Astrocyte (in vitro differentiated cells and primary cell): ENCODE measurements at regions not wholly inside any gene's neighbourhood (a gene's known extent, or its start where the extent isn't known, plus 50 kb on each side); places are given as distances from the start of the nearest gene placed in this dataset.

ENCODE experiments used
- DNase-seq: peaks from one replicate; pipeline ENCODE4 v3.0.0-alpha.2; 2010; ENCODE audit warnings: low read depth
- FAIRE-seq: peaks from 2 replicates; lab custom pipeline; 2011; peaks lifted over from hg19 to GRCh38; lab: Jason Lieb, UNC
- H2AFZ ChIP-seq: 2 replicates; pipeline ENCODE4 v1.6.0; 2012; ENCODE audit warnings: low read depth, low read length, inconsistent platforms
- H3K27ac ChIP-seq: 2 replicates; pipeline ENCODE4 v1.5.1; 2011; ENCODE audit warnings: low read depth, low read length, inconsistent platforms
- H3K27me3 ChIP-seq: 2 replicates; pipeline ENCODE4 v1.6.0; 2011; ENCODE audit warnings: low read length, inconsistent platforms; ENCODE audit not compliant: insufficient read depth
- H3K36me3 ChIP-seq: 2 replicates; pipeline ENCODE4 v1.5.1; 2011; ENCODE audit warnings: low read length, inconsistent platforms; ENCODE audit not compliant: insufficient read depth
- H3K4me1 ChIP-seq: 2 replicates; pipeline ENCODE4 v1.5.1; 2011; ENCODE audit warnings: low read length, inconsistent platforms; ENCODE audit not compliant: insufficient read depth
- H3K4me2 ChIP-seq: 2 replicates; pipeline ENCODE4 v1.6.0; 2012; ENCODE audit warnings: low read length, inconsistent platforms
- H3K4me3 ChIP-seq: 2 replicates; pipeline ENCODE4 v1.5.1; 2011; ENCODE audit warnings: low read depth, mild to moderate bottlenecking, low read length, inconsistent platforms; ENCODE audit not compliant: insufficient read depth
- H3K79me2 ChIP-seq: 2 replicates; pipeline ENCODE4 v1.6.0; 2012; ENCODE audit warnings: mild to moderate bottlenecking, low read length, inconsistent platforms; ENCODE audit not compliant: insufficient read depth
- H3K9ac ChIP-seq: 2 replicates; pipeline ENCODE4 v1.6.0; 2012; ENCODE audit warnings: mild to moderate bottlenecking, low read length, inconsistent platforms
- H3K9me3 ChIP-seq: 2 replicates; pipeline ENCODE4 v1.5.1; 2012; ENCODE audit warnings: low read depth, mild to moderate bottlenecking, low read length, inconsistent platforms; ENCODE audit not compliant: insufficient read depth
- H4K20me1 ChIP-seq: 2 replicates; pipeline ENCODE4 v1.6.0; 2012; ENCODE audit warnings: low read length, inconsistent platforms; ENCODE audit not compliant: insufficient read depth
- H3K27ac Mint-ChIP-seq: one replicate; pipeline ENCODE4 v1.8.0; 2021; ENCODE audit warnings: mild to moderate bottlenecking, mixed read lengths; ENCODE audit not compliant: unreplicated experiment
- H3K27me3 Mint-ChIP-seq: one replicate; pipeline ENCODE4 v1.8.0; 2021; ENCODE audit warnings: low read depth, mixed read lengths; ENCODE audit not compliant: unreplicated experiment
- H3K36me3 Mint-ChIP-seq: one replicate; pipeline ENCODE4 v1.8.0; 2021; ENCODE audit warnings: low read depth, mixed read lengths; ENCODE audit not compliant: unreplicated experiment
- H3K4me1 Mint-ChIP-seq: one replicate; pipeline ENCODE4 v1.8.0; 2021; ENCODE audit warnings: low read depth, mixed read lengths; ENCODE audit not compliant: unreplicated experiment
- H3K4me3 Mint-ChIP-seq: one replicate; pipeline ENCODE4 v1.8.0; 2021; ENCODE audit warnings: mild to moderate bottlenecking, moderate library complexity, mixed read lengths; ENCODE audit not compliant: unreplicated experiment
- H3K9me3 Mint-ChIP-seq: one replicate; pipeline ENCODE4 v1.8.0; 2021; ENCODE audit warnings: mild to moderate bottlenecking, mixed read lengths; ENCODE audit not compliant: unreplicated experiment
- CTCF ChIP-seq: IDR thresholded peaks from 2 replicates; pipeline ENCODE4 v1.5.1; 2011; ENCODE audit warnings: low read depth, mild to moderate bottlenecking, inconsistent platforms, low read length, moderate library complexity; ENCODE audit not compliant: insufficient read depth
- EZH2 ChIP-seq: IDR thresholded peaks from 2 replicates; pipeline ENCODE4 v1.6.1; 2012; ENCODE audit warnings: mild to moderate bottlenecking, low read length, inconsistent platforms; ENCODE audit not compliant: insufficient read depth

GRCh38 chr1:193827516-193827915 lies 641.1 kb upstream of the B3GALT2 start:
- Histone ChIP-seq H3K27me3 (no peaks in the 10 kb centered on the region), H3K9ac (no peak overlapping the region), H3K79me2 (no peaks in the 10 kb centered on the region), H3K27ac (no peak overlapping the region), H3K36me3 (no peaks in the 10 kb centered on the region), H3K4me2 (no peak overlapping the region), H3K4me1 (no peaks in the 10 kb centered on the region), H4K20me1 (no peaks in the 10 kb centered on the region), H2AFZ (no peak overlapping the region), H3K4me3 (no peak overlapping the region), H3K9me3 (peaks cover 3% of the 10 kb centered on the region)
- no peak overlapping the region for H3K4me3 Mint-ChIP-seq
- no peaks in the 10 kb centered on the region for H3K36me3 Mint-ChIP-seq
- TF ChIP-seq EZH2 (no peak), CTCF (no peak)
- no peaks in the 10 kb centered on the region for H3K4me1 Mint-ChIP-seq
- peak; percentile 8 for DNase-seq
- peaks cover 4% of the 10 kb centered on the region for H3K9me3 Mint-ChIP-seq
- FAIRE-seq = no peak
- H3K27me3 Mint-ChIP-seq = no peaks in the 10 kb centered on the region
- no peak overlapping the region for H3K27ac Mint-ChIP-seq

- H3K4me3 ChIP-seq = no peak overlapping the region
- no peak overlapping the region for H2AFZ ChIP-seq
- no peaks in the 10 kb centered on the region for H3K4me1 ChIP-seq
- Mint-ChIP-seq H3K27ac (no peak overlapping the region), H3K36me3 (no peaks in the 10 kb centered on the region), H3K27me3 (no peaks in the 10 kb centered on the region), H3K4me3 (no peak overlapping the region), H3K9me3 (peaks cover 2% of the 10 kb centered on the region), H3K4me1 (no peaks in the 10 kb centered on the region)
- no peaks in the 10 kb centered on the region for H4K20me1 ChIP-seq
- no peaks in the 10 kb centered on the region for H3K79me2 ChIP-seq
- no peaks in the 10 kb centered on the region for H3K36me3 ChIP-seq
- no peak for TF ChIP-seq CTCF
- no peak for TF ChIP-seq EZH2
- no peak overlapping the region for H3K27ac ChIP-seq
- FAIRE-seq (no peak), DNase-seq (no peak)
- H3K9ac ChIP-seq = no peak overlapping the region
- no peaks in the 10 kb centered on the region for H3K27me3 ChIP-seq
- H3K4me2 ChIP-seq = no peak overlapping the region
- H3K9me3 ChIP-seq = peaks cover 3% of the 10 kb centered on the region
These were observed 633.0 kb upstream of the B3GALT2 start for GRCh38 chr1:193819376-193819775.

- peaks cover 4% of the 10 kb centered on the region for H3K4me1 Mint-ChIP-seq
These were observed 620.8 kb upstream of the B3GALT2 start for GRCh38 chr1:193807208-193807607.

More at GRCh38 chr1:193807208-193807607, 620.8 kb upstream of the B3GALT2 start:
- H2AFZ ChIP-seq = no peak overlapping the region
- no peak overlapping the region for H3K27ac ChIP-seq
- no peaks in the 10 kb centered on the region for H4K20me1 ChIP-seq
- no peaks in the 10 kb centered on the region for H3K9me3 ChIP-seq
- TF ChIP-seq EZH2 (no peak), CTCF (no peak)
- no peak overlapping the region for H3K4me3 ChIP-seq
- Mint-ChIP-seq H3K27ac (no peak overlapping the region), H3K9me3 (no peaks in the 10 kb centered on the region), H3K4me3 (no peak overlapping the region), H3K36me3 (no peaks in the 10 kb centered on the region), H3K27me3 (no peaks in the 10 kb centered on the region)
- no peak overlapping the region for H3K4me2 ChIP-seq
- H3K36me3 ChIP-seq = no peaks in the 10 kb centered on the region
- H3K4me1 ChIP-seq = no peaks in the 10 kb centered on the region
- no peak for FAIRE-seq
- no peak overlapping the region for H3K9ac ChIP-seq
- H3K79me2 ChIP-seq = no peaks in the 10 kb centered on the region
- H3K27me3 ChIP-seq = no peaks in the 10 kb centered on the region
- no peak for DNase-seq
